ENCODE measurements at regions not wholly inside any gene's neighbourhood (a gene's known extent, or its start where the extent isn't known, plus 50 kb on each side); places are given as distances from the start of the nearest gene placed in this dataset.

- CTCF ChIA-PET: interaction anchor here (1.1 kb wide), 1 partner anchor 1339 kb away, joined by 3 read pairs; no protein-coding TSS in a partner anchor
These were observed 87.2 kb upstream of the DIO2 start for GRCh38 chr14:80298491-80299017.

More at GRCh38 chr14:80298491-80299017, 87.2 kb upstream of the DIO2 start:
- Histone ChIP-seq H3K9ac (replicated peaks; ENCODE audit: extremely low read depth, insufficient read depth, low read length) (no peak overlapping the region), H3K4me1 (ENCODE audit: control insufficient read depth, extremely low read depth, insufficient read depth, low read length) (no peaks in the 10 kb centered on the region), H3K27ac (ENCODE audit: insufficient read depth, low read depth, low read length) (no peak overlapping the region), H3K9me1 (replicated peaks; ENCODE audit: control insufficient read depth, extremely low read depth, insufficient read depth, low read length) (no peaks in the 10 kb centered on the region), H3K9me3 (replicated peaks; ENCODE audit: control insufficient read depth, insufficient read depth, low read length) (no peaks in the 10 kb centered on the region), H4K20me1 (replicated peaks; ENCODE audit: control insufficient read depth, extremely low read depth, insufficient read depth, low read length) (no peaks in the 10 kb centered on the region), H3K4me2 (ENCODE audit: insufficient read depth, low read length) (no peak overlapping the region), H3K79me2 (ENCODE audit: control insufficient read depth, insufficient read depth, low read length) (no peaks in the 10 kb centered on the region), H3K4me3 (replicated peaks in 1 of 3; ENCODE audit: insufficient read depth in 1 of 3, low read depth in 1 of 3, low read length in 3 of 3) (no peak overlapping the region), H3K27me3 (ENCODE audit: control insufficient read depth in 2 of 2, insufficient read depth in 2 of 2, low read length in 2 of 2) (no peaks in the 10 kb centered on the region), H2AFZ (ENCODE audit: low read depth, low read length) (no peak overlapping the region), H3K36me3 (ENCODE audit: control insufficient read depth in 2 of 2, extremely low read depth in 1 of 2, insufficient read depth in 2 of 2, low read length in 2 of 2) (no peaks in the 10 kb centered on the region)
- FAIRE-seq: no peak
- no TSS peak for BruUV-seq (replicated peaks)
- intact Hi-C loops (cut with micrococcal nuclease) (no loop called here), dilution Hi-C loops (cut with MboI; ENCODE audit: extremely low pct_ligation_motif_present, low sequenced_read_pairs) (no loop called here)
- TF ChIP-seq CTCF (IDR thresholded peaks at IDR 0.05; ENCODE audit: extremely low read depth in 1 of 2, insufficient read depth in 1 of 2, low read depth in 1 of 2, low read length in 2 of 2) (no peak), POLR2AphosphoS5 (IDR thresholded peaks at IDR 0.05; ENCODE audit: insufficient read depth, low read depth, low read length) (no peak), POLR2A (IDR thresholded peaks at IDR 0.05; ENCODE audit: low read depth, low read length) (no peak), EZH2 (IDR thresholded peaks at IDR 0.05; ENCODE audit: borderline replicate concordance, low read depth, low read length, severe bottlenecking) (no peak), FOS (IDR thresholded peaks at IDR 0.05; ENCODE audit: borderline replicate concordance, insufficient read depth, low read length) (no peak), JUN (IDR thresholded peaks at IDR 0.05; ENCODE audit: borderline replicate concordance, insufficient read depth, insufficient read length, low read depth) (no peak), MYC (IDR thresholded peaks at IDR 0.05; ENCODE audit: low read depth, low read length) (no peak), GATA2 (IDR thresholded peaks at IDR 0.05; ENCODE audit: insufficient read depth, insufficient read length, low read depth, low read length) (no peak)
- TF ChIP-seq, protein P1, sequence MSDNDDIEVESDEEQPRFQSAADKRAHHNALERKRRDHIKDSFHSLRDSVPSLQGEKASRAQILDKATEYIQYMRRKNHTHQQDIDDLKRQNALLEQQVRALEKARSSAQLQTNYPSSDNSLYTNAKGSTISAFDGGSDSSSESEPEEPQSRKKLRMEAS (IDR thresholded peaks at IDR 0.05; ENCODE audit: insufficient read depth, insufficient read length): no peak
- DNase-seq (ENCODE audit: low read depth, low spot score): no peak
- POLR2A ChIA-PET: no interaction called here

Measured in endothelial cell of umbilical vein (primary cell).